ENCODE measurements at regions not wholly inside any gene's neighbourhood (a gene's known extent, or its start where the extent isn't known, plus 50 kb on each side); places are given as distances from the start of the nearest gene placed in this dataset.

DNA sequence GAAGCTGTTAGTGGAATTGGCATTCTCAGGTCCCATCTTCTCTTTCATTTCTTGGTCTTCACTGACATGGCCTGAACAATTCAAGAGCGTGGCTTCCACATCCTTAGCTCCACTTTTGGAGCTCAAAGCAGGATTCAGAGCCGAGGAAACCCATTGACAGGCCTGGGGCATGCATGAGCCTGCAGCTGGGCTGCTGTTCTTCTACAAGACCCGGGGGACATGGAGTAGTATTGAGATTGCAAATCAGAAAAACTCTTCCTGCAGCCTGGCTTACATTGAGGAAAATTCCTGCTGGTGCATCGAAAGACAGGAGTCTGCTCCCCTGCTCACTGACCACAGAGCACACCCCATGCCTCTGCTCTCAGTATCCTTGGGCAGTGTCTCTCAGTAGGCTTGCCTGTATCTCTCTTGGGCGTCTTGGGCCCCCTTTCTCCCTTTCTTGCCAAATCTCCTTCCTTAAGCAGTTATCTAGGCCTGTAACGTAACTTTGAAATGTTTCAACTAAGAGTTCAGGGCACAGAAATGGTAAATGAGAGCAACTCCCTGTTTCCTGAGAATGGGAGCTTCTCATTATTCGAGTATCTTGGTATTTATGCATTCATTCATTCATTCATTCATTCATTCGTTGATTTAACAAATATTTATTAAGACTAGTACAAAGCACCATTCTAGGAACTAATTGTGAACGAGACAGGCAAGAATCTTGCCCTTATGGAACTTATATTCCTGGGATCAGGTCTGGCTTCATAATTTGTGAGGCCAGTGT is 603.6 kb upstream of the CLINT1 start:
- no peak for DNase-seq
- Histone ChIP-seq H3K27me3 (ENCODE audit: control insufficient read depth, insufficient read depth, low read length) (no peaks in the 10 kb centered on the region), H3K36me3 (ENCODE audit: control insufficient read depth, insufficient read depth, low read length) (no peaks in the 10 kb centered on the region), H3K4me1 (ENCODE audit: control insufficient read depth, insufficient read depth, low read length) (no peaks in the 10 kb centered on the region), H3K4me3 (ENCODE audit: low read length) (no peak overlapping the region), H3K27ac (ENCODE audit: low read length) (no peak overlapping the region), H3K9me3 (ENCODE audit: control insufficient read depth, insufficient read depth, low read length) (no peaks in the 10 kb centered on the region)
- H3K27me3 Mint-ChIP-seq (ENCODE audit: low read depth in 2 of 2) = no peaks in the 10 kb centered on the region
- intact Hi-C loops (cut with micrococcal nuclease) = no loop called here
- H3K9me3 Mint-ChIP-seq = peaks cover 0 to 2% of the 10 kb centered on the region in 2 donors
- H3K36me3 Mint-ChIP-seq = no peaks in the 10 kb centered on the region
- H3K4me3 Mint-ChIP-seq = no peak overlapping the region
- H3K27ac Mint-ChIP-seq = no peak overlapping the region
- 81% methylated on average over 9 of the region's 9 CpGs for WGBS (ENCODE audit: insufficient coverage)
- H3K4me1 Mint-ChIP-seq = no peaks in the 10 kb centered on the region
- TF ChIP-seq, protein P1, sequence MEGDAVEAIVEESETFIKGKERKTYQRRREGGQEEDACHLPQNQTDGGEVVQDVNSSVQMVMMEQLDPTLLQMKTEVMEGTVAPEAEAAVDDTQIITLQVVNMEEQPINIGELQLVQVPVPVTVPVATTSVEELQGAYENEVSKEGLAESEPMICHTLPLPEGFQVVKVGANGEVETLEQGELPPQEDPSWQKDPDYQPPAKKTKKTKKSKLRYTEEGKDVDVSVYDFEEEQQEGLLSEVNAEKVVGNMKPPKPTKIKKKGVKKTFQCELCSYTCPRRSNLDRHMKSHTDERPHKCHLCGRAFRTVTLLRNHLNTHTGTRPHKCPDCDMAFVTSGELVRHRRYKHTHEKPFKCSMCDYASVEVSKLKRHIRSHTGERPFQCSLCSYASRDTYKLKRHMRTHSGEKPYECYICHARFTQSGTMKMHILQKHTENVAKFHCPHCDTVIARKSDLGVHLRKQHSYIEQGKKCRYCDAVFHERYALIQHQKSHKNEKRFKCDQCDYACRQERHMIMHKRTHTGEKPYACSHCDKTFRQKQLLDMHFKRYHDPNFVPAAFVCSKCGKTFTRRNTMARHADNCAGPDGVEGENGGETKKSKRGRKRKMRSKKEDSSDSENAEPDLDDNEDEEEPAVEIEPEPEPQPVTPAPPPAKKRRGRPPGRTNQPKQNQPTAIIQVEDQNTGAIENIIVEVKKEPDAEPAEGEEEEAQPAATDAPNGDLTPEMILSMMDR (IDR thresholded peaks at IDR 0.05) = no peak
- no peak for ATAC-seq

DNA sequence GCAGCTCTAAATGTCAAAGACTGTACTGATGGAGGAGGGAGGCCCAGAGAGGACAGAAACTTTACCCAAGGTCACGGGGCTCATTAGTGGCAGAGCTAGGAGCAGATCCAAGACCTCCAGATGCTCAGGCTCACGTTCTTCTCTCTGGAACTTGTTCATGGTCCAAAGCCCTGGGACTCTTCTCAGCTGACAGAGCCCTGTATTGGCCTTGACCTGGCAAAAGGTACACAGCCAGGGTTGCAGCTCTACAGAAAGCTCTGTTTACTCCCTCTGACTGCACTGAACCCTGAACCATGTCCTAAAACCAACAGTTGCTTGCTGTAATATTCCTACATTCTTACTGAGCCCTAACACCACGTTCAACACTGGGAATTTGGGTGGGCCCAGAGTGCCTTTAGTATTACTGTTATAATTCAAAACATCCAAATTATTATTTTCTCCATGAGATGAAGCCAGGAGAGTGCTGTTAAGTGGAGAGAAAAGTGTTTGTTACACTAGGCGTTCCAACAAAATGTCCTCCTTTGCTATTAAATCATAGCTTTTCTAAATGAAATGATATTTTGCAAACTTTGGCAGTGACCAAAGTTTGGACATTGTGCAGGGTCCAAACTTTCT is 602.4 kb upstream of the CLINT1 start:
- WGBS (ENCODE audit: insufficient coverage) = 86% methylated on average over 3 of the region's 4 CpGs
- H3K36me3 Mint-ChIP-seq = no peaks in the 10 kb centered on the region
- no peak overlapping the region for H3K4me3 ChIP-seq (ENCODE audit: low read length)
- ATAC-seq (no peak), DNase-seq (no peak)
- H3K27me3 ChIP-seq (ENCODE audit: control insufficient read depth, insufficient read depth, low read length) = no peaks in the 10 kb centered on the region
- intact Hi-C loops (cut with micrococcal nuclease) = no loop called here
- no peaks in the 10 kb centered on the region for H3K36me3 ChIP-seq (ENCODE audit: control insufficient read depth, insufficient read depth, low read length)
- no peak overlapping the region for H3K27ac Mint-ChIP-seq
- no peaks in the 10 kb centered on the region for H3K9me3 ChIP-seq (ENCODE audit: control insufficient read depth, insufficient read depth, low read length)
- no peak overlapping the region for H3K27ac ChIP-seq (ENCODE audit: low read length)
- no peaks in the 10 kb centered on the region for H3K27me3 Mint-ChIP-seq (ENCODE audit: low read depth in 2 of 2)
- no peaks in the 10 kb centered on the region for H3K4me1 Mint-ChIP-seq
- H3K9me3 Mint-ChIP-seq = peaks cover 0 to 2% of the 10 kb centered on the region in 2 donors
- H3K4me1 ChIP-seq (ENCODE audit: control insufficient read depth, insufficient read depth, low read length) = no peaks in the 10 kb centered on the region
- TF ChIP-seq, protein P1 (IDR thresholded peaks at IDR 0.05) = no peak
- no peak overlapping the region for H3K4me3 Mint-ChIP-seq

DNA sequence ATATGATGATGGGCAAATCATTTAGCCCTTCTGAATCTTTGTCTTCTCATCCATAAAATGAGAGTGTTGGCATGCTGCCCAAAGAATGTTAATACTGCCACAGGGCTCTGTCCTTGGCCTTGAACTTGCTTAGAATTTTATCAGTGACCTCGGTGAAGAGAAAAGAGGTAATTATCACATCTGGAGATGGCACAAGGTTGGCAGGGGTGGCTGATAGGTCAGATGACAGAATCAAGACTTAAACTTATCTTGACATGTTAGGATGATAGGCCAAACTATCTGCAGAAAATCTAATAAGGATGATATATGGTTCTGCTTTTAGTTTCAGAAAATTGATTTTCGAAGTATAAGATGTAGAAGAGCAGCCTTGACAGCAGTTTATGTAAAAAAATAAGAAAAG is 599.1 kb upstream of the CLINT1 start:
- intact Hi-C loops (cut with micrococcal nuclease) = no loop called here
- Mint-ChIP-seq H3K27ac (no peak overlapping the region), H3K4me1 (no peaks in the 10 kb centered on the region), H3K27me3 (ENCODE audit: low read depth in 2 of 2) (no peaks in the 10 kb centered on the region), H3K36me3 (no peaks in the 10 kb centered on the region), H3K4me3 (no peak overlapping the region), H3K9me3 (peaks cover 2% of the 10 kb centered on the region in 2 donors)
- DNase-seq (no peak), ATAC-seq (no peak)
- H3K4me1 ChIP-seq (ENCODE audit: control insufficient read depth, insufficient read depth, low read length) = no peaks in the 10 kb centered on the region
- H3K27me3 ChIP-seq (ENCODE audit: control insufficient read depth, insufficient read depth, low read length) = no peaks in the 10 kb centered on the region
- WGBS (ENCODE audit: insufficient coverage) = 96% methylated on average over 2 of the region's 2 CpGs
- TF ChIP-seq, protein P1 (IDR thresholded peaks at IDR 0.05) = no peak
- no peaks in the 10 kb centered on the region for H3K36me3 ChIP-seq (ENCODE audit: control insufficient read depth, insufficient read depth, low read length)
- H3K27ac ChIP-seq (ENCODE audit: low read length) = no peak overlapping the region
- H3K4me3 ChIP-seq (ENCODE audit: low read length) = no peak overlapping the region
- H3K9me3 ChIP-seq (ENCODE audit: control insufficient read depth, insufficient read depth, low read length) = no peaks in the 10 kb centered on the region

Measured in natural killer cell (primary cell).